Skin epidermis (tissue), 12 donors: ENCODE measurements at regions not wholly inside any gene's neighbourhood (a gene's known extent, or its start where the extent isn't known, plus 50 kb on each side); places are given as distances from the start of the nearest gene placed in this dataset.
A peak's percentile ranks its signal among the peaks of the same experiment; 100 is the strongest.

Source experiments
- H3K27ac ChIP-seq, 21 experiments: fragments of 200-600 bp; sonication (generic) in 11 of 21; one replicate each; pipeline ENCODE4 v1.5.0; 2020; ENCODE audit warnings: mild to moderate bottlenecking in 3 of 21, inconsistent platforms in 2 of 21, moderate library complexity in 2 of 21
- H3K4me3 ChIP-seq, 7 experiments: fragments of 200-600 bp; sonication (generic) in 2 of 7; one replicate each; pipeline ENCODE4 v1.5.0; 2020; ENCODE audit warnings: inconsistent platforms in 2 of 7, mild to moderate bottlenecking in 2 of 7, moderate library complexity in 1 of 7

DNA sequence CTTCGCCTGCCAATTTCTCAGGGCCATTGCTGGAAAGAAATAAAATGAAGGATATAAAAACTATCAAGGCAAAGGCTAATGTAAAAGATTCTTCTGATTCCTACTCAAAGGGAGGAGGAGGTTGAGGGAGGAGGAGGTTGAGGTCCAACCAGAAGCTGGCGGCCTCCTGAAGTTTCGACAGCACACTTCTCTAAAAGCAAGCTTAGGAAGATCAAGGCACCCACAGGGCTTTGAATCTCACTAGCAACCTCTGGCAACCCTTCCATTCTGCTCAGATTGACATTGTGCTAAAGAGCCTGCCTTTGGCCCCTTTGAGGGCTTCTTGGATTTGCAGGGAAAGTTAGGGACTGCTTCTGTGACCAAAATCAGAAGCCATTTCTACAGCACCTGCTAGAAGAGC, 81.5 kb upstream of the TNRC6C start:
- Histone ChIP-seq H3K4me3 (no peak overlapping the region), H3K27ac (peak overlapping the region in 1 of 21 experiments; percentile 32)

DNA sequence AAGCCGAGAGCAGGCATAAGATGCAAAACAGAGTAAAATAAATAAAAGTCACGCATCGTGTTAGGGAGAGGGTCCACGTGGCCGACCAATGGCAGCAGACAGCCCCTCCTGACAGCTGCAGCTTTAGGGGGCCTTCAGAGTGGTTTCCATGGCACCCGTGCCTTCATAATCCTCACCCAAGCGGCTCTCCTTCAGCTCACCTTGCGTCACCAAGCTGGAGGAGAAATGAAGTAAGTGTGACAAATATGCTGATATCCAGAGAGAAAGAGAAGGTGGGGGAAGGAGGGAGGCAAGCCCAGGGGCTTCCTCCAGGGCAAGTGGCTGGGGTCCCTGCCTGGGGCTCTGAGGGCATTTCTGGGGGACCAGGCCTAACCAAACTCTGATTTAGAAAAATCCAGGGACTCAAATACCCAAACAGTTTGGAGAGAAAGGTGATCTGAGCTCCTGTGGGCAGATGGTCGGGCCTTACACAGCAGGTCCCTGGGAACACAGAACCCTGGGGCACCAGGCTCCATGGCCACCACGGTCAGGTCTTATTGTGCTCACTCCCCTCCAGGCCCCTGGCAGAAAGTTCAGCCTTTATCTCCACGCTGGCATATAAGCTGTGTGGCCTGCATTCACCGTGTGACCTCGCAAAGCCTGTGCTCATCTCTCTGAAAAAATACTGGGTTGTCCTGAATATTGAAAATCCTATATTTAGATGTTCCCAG, 80.7 kb upstream of the TNRC6C start:
- Histone ChIP-seq H3K27ac (no peak overlapping the region), H3K4me3 (no peak overlapping the region)

DNA sequence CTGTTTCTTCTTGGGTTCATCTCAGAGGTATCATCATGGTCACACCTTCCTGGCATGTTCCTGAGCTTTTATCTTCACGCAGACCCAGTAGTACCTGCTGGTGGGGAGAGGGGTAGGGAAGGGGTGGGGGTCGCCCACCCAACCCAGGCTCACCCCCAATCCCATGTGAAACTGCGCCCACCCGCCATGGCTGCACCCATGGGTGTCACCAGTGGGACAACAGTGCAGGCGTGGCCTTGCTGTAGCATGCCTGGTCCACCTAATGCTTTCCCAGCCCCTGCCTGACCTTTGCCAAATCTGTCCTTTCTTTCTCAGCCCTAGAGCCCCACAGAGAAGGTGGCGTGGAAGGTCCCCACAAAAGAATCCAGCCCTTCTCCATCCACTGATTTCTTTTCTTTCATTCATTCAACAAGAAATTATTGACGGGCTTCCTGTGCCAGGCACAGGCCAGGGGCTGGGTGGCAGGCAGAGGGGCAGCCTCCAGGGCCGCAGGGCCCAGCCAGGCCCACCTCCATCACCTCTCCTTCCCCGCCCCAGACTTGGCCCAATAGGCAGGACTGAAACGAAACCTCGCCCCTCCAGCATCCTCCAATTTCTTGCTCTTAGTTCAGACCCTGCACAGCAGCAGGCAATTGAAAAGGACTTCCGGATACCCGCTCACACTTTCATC, 79.1 kb upstream of the TNRC6C start:
- Histone ChIP-seq H3K4me3 (no peak overlapping the region), H3K27ac (peak overlapping the region in 1 of 21 experiments; percentile 93)

DNA sequence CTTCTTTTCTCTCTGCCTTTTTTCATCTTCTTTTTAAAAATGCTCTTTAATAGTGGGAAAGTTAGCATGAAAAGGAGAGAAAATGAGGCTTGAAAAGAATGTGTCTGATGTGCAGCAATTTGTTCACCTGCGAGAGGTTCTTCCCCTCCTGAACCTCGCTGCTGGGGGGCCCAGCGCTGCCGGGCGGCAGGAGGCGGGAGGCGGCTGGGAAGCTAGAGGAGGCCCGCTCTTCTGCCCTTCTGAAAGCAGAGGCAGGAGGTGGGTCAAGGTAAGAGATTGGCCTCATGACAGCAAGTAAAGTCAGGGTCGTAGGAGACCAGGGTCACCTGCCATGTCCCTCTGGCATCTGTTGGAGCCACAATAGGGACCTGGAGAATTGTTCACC, 78.6 kb upstream of the TNRC6C start:
- H3K27ac ChIP-seq = peak overlapping the region in 12 of 21 experiments; percentile 64 to 95 (median 84)
- H3K4me3 ChIP-seq = no peak overlapping the region

DNA sequence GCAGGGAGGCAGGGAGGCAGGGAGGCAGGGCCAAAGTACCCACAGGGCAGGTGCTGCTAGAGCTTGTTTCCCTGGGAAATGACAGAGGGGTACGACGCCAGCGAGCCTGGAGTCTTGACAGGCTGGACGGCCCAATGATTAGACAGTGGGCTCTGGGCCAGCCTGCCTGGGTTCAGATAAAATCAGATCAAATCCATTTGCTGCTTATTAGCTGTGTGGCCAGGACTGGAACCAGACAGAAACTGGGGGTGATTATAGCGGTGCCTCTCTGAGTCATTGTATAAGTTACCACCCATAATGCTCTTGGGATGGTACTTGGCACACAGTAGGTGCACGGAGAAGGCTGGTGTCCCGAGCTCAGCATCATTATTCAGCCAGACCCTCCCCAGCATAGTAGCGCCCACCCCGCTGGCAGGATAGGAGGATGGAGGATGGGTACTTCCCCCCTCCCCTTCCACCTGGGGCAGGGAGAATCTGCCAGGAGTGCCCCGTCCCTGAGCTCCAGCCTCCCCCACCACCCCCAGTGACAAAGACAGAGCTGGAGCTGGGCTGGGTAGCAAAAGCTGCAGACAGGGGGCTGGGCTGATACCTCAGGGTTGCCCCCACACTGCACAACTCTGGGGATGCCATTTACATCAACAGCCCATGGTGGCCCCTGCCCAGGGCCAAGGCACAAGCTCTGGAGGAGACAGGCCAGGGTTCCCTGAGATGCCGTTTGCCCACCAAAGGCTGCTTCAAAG, 77.6 kb upstream of the TNRC6C start:
- peak overlapping the region in 20 of 21 experiments; percentile 53 to 95 (median 79) for H3K27ac ChIP-seq
- no peak overlapping the region for H3K4me3 ChIP-seq

DNA sequence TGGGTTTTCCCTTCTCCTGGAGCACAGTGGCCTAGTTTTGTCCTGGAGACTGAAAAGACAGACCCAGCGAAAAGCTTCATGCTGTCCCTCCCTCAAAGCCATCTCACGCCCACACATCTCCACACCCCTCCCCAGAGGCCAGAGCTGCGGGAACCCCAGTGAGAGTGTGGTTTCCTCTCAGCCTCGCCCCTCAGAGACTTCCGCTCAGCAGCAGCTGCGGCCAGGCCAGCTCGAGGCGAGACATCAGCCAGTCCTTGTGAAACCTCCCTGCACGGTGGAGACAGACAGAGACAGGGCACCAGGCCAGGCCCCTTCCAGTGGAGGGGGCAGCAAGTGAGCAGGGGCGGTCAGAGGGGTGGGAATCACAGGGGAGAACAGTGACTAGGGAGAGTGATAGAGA, 77.0 kb upstream of the TNRC6C start:
- H3K4me3 ChIP-seq = no peak overlapping the region

DNA sequence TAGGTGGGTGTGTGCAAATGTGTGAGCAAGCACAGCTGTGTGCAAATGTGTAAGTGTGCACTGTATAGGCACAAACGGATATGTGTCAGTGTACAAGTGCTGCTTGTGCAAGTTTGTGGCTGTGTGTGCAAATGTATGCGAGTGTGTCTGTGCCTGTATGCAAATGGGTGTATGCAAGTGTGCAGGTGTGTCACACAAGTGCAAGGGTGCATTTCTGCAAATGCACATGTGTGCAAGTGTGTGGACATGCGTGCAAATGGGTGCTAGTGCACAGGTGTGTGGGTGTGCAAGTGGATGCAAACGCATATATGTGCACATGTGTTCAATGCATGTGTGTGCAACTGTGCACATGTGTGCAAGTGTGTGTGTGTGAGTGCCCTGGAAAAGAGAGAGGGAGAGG, 76.5 kb upstream of the TNRC6C start:
- H3K27ac ChIP-seq = peak overlapping the region in 14 of 21 experiments; percentile 53 to 95 (median 81)
- H3K4me3 ChIP-seq = peak overlapping the region in 1 of 7 experiments; percentile 14

More for the DNA sequence above, 77.0 kb upstream of the TNRC6C start:
- peak overlapping the region in 20 of 21 experiments; percentile 53 to 95 (median 79) for H3K27ac ChIP-seq

DNA sequence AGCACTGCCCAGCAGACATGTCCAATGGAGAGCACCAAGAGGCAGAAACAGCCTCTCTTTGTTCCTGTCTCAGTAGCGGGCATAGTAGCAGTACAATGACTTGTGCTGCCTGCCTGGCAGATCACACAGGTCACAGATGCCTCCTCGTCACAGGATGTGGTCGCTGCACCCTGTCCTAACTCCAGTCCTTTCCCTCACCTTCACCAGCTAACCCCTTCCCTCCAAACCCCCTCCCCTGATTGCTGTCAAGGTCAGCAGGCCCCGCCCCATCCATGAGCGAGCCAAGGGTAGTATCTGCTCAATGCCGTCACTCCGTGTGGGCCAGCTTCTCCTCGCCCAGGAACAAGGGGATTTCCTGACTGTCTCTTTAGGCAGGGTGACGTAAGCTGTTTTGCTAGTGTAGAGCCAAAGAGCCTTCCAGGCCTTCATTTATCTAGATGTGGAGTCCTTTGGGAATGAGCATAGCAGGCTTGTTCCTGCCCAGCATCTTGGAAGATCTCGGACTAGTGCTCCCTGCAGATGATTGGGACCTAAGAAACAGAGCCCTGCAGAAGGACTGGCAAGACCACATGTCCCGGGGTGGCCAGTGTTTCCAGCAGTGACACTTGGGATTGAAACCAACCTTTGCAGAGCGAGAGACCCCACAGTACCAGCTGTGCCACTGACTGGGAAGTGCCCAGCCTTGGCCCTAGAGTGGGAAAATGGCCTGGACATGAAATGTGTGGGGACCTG, 75.9 kb upstream of the TNRC6C start:
- Histone ChIP-seq H3K4me3 (no peak overlapping the region), H3K27ac (peak overlapping the region in 19 of 21 experiments; percentile 17 to 95 (median 71))

DNA sequence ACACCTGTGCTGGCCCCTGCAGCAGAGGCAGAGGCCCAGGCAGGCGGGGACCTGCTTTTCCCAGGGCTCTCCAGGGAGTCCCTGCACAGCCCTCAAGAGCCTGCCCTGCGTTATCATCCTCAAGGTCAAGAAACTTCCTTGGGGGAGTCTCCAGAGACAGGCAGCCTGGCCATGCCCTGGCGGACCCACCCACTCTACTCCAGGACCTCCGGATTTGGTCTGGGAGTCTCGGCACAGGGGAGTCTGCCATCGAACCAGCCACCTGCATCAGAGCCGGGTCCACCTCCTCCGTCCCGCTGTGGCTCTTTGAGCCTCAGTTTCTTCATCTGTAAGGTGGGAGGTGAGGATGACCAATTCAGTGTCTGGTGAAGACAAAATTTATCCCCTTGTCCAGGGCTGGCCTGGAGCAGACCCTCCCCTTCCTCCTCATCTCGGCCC, 75.3 kb upstream of the TNRC6C start:
- Histone ChIP-seq H3K4me3 (no peak overlapping the region), H3K27ac (peak overlapping the region in 18 of 21 experiments; percentile 17 to 95 (median 72))

DNA sequence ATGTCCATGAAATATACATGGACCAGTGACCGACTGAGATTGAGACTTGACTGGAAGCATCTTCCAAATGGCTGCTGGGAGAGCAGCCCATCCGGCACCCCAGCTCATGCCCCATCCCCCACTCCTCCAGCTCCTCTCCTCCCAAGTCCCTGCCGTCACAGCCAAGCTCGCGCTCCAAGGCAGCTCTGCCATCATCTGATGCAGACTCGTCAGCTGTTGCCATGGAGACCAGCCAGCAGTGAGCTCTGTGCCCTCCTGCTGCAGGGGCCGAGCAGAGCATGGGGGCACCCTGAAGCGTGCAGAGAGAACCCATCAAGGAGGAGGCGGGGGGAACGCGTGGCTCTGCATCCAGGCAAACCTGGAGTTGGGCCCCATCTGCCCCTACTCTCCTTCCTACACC, 74.5 kb upstream of the TNRC6C start:
- H3K27ac ChIP-seq = peak overlapping the region in 7 of 21 experiments; percentile 20 to 95 (median 70)
- no peak overlapping the region for H3K4me3 ChIP-seq

DNA sequence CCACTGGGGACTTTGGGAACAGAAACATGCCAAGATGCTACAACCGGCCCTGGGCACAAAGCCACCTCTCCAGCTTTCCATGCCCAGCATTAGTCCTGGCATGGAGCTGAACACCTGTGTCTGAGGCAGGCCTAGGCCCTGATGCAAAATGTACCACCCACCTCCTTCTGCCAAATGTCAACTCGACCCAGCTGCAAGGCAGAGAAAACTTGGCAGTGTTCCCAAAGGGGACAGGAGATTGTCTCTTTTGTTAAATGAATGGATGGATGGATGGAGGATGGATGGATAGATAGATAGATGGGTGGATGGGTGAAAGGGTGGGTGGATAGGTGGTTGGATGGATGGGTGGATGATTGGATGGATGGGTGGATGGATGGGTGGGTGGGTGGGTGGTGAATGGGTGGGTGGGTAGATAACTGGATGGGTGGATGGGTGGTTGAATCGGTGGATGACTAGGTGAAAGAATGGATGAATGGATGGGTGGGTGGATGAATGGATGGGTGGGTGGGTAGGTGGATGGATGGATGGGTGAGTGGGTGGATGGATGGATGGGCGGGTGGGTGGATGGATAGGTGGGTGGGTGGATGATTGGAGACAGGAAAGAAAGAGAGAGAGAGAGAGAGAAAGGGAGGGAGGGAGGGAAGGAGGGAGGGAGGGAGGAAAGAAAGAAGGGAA, 73.4 kb upstream of the TNRC6C start:
- peak overlapping the region in 3 of 21 experiments; percentile 26 to 80 (median 36) for H3K27ac ChIP-seq
- no peak overlapping the region for H3K4me3 ChIP-seq

DNA sequence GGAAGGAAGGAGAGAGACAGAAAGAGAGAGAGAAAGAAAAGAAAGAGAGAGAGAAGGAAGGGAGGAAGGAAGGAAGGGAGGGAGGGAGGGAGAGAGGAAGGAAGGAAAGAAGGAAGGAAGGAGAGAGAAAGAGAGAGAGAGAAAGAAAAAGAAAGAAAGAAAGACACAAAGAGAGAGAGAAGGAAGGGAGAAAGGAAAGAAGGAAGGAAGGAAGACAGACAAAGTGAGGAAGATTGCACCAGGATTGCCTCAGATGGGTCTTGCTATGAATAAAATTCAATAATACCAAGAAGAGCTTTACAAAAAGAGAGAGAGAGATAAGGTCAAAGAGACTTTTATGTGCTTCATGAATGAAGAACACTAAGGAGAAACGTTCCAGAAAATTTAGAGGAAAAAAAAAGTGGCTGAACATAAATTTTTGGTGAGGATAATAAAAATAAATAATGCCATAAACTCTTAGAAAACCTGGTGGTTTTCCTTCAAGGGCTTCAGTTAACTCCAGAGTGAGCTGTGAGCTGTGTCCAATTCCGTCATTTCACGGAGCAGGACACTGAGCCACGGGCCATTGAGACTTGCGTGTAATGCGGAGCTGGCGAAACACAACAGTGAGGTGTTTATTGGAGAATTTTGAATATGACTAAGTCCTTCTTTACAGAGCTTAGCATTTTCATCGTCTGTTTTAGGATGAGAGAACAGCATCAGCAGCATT, 72.7 kb upstream of the TNRC6C start:
- no peak overlapping the region for H3K4me3 ChIP-seq
- H3K27ac ChIP-seq = peak overlapping the region in 9 of 21 experiments; percentile 30 to 89 (median 82)

DNA sequence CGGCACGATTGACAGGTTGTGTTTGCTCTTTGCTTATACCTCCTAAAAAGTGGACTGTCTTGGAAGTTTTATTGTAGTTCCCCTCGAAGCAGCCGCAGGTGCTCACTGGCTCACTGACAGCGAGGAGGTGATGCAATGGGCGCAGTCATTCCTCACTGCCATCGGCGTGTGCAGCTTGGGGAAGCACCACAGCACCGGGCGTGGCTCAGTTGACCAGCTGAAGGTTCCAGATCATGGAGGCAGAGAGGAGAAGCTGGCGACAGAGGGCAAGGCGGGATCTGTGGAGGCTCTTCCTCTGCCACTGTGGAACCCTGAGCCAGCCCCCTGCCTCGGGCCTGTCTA, 72.1 kb upstream of the TNRC6C start:
- H3K4me3 ChIP-seq = no peak overlapping the region

DNA sequence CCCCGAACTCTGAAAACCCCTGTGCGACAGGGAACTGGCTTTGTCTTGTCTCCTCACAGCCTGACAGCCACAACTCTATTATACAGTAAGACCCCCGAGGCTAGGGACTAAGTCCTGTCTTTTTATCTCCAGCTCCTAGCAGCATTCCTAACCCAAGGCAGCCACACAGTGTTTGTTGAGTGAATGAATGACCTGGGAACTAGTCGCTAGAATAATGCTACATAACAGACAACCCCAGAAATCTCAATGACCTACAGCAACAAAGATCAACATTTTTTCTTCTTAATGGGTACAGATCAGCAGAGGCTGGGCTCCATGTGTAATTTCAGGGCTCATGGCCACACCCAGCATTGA, 71.4 kb upstream of the TNRC6C start:
- Histone ChIP-seq H3K27ac (peak overlapping the region in 15 of 21 experiments; percentile 0 to 89 (median 77)), H3K4me3 (peak overlapping the region in 3 of 7 experiments; percentile 24 to 38 (median 38))

More for the DNA sequence above, 72.1 kb upstream of the TNRC6C start:
- peak overlapping the region in 12 of 21 experiments; percentile 0 to 89 (median 77) for H3K27ac ChIP-seq

DNA sequence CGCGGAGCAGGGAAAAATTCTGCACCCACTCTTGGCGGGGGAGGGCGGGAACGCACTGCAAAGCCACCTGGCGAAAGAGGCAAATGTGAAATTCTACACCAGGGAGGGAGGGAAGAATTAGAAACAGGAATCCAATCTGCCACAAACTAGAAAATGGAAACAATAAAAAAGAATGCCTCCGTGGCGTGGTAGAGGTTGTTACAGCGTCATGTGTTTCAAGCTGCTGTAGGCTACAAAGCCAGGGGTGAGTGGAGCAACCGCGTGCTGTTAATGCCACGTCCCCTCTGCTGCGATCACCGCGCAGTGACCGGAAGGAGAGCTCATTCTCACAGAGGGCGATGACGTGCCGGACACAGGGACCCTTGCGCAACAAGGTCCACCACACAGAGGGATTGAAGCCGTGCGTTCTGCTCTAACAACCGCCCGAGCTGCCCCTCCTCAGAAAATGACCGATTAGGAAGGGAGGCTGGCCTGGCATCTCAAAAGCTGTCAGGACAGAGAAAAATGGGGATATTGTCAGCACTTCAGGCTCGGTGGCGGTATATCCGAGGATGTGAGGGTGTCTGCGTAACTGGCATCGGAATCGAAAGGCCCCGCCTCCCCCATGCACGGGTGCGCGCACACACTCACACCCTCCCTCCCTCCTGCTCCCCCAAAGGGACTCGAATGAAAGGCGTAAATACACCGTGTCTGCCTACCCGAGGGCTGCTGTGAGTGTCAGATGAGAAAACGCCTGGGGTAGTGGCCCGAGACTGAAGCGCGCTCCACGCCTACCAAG, 70.8 kb upstream of the TNRC6C start:
- Histone ChIP-seq H3K27ac (peak overlapping the region in 20 of 21 experiments; percentile 35 to 89 (median 74)), H3K4me3 (peak overlapping the region; percentile 13 to 45 (median 38))

DNA sequence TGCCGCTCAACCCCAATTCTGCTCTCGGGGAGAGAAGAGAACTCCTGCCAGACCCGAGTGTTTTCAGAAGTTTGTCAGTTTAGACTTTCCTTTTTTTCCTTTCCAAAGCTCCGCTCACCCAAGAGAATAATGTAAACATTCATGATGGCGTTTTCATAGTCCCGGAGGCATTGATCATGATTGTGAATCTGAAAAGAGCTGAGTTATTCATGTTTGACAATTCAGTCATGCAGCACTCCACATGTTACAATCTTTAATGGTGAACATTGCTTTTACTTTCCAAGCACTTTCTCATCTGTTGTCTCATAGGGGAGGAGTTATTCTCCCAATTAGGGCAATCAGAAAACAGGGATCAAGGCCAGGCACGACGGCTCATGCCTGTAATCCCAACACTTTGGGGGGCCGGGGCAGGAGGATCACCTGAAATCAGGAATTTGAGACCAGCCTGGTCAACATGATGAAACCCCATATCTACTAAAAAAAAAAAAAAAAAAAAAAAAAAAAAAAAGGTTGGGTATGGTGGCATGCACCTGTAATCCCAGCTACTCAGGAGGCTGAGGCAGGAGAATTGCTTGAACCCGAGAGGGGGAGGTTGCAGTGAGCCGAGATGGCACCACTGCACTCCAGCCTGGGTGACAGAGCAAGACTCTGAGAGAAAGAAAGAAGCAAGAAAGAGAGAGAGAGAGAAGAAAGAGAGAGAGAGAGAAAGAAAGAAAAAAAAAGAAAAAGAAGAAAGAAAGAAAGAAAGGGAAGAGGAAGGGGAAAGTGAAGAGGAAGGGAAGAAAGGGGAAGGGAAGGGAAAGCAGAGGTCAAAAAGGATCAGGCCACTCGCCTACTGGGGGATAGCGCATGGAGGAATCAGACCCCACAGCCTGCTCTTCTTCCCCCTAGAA, 70.0 kb upstream of the TNRC6C start:
- H3K27ac ChIP-seq = peak overlapping the region in 20 of 21 experiments; percentile 35 to 89 (median 74)
- peak overlapping the region; percentile 13 to 45 (median 38) for H3K4me3 ChIP-seq

DNA sequence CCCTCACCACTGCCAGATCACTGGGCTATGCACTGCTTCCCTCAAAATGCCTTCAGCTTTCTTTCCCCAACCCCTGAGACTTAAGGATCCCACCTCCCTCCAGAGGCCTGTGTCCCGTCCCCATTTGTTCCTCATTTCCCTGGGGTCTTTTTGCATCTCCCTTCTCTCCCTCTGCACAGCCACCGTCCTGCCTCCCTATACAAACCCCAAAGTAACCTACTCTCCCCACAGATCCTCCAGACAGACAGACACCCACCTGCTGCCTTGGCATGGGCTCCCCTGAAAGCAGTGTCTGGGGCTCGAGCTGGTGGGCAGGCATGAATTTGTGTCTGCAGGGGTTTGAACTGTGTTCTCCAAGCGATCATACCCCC, 69.4 kb upstream of the TNRC6C start:
- Histone ChIP-seq H3K4me3 (no peak overlapping the region), H3K27ac (no peak overlapping the region)
